ENCODE measurements at regions not wholly inside any gene's neighbourhood (a gene's known extent, or its start where the extent isn't known, plus 50 kb on each side); places are given as distances from the start of the nearest gene placed in this dataset.

GRCh38 chr17:12421077-12421476 is 244.6 kb upstream of the MYOCD start:
- H3K36me3 ChIP-seq, result no peaks in the 10 kb centered on the region
- no peak for DNase-seq
- no peak overlapping the region for H3K4me3 ChIP-seq (ENCODE audit: low read depth, low read length)

GRCh38 chr17:12421646-12422306 is 243.9 kb upstream of the MYOCD start:
- no peaks in the 10 kb centered on the region for H3K4me1 ChIP-seq
- H3K36me3 ChIP-seq, result no peaks in the 10 kb centered on the region
- DNase-seq, result no peak
- no peaks in the 10 kb centered on the region for H3K9me3 ChIP-seq
- no peak for TF ChIP-seq CTCF (IDR thresholded peaks at IDR 0.05; ENCODE audit: low read depth, low read length)
- no peaks in the 10 kb centered on the region for H3K27me3 ChIP-seq
- no peak overlapping the region for H3K4me3 ChIP-seq (ENCODE audit: low read depth, low read length)

More at GRCh38 chr17:12421077-12421476, 244.6 kb upstream of the MYOCD start:
- H3K9me3 ChIP-seq, result no peaks in the 10 kb centered on the region
- no peaks in the 10 kb centered on the region for H3K4me1 ChIP-seq
- no peaks in the 10 kb centered on the region for H3K27me3 ChIP-seq
- TF ChIP-seq CTCF (IDR thresholded peaks at IDR 0.05; ENCODE audit: low read depth, low read length), result no peak

GRCh38 chr17:12422651-12423050 is 243.0 kb upstream of the MYOCD start:
- no peak for DNase-seq
- Histone ChIP-seq H3K4me1 (no peaks in the 10 kb centered on the region), H3K9me3 (no peaks in the 10 kb centered on the region), H3K27me3 (no peaks in the 10 kb centered on the region), H3K4me3 (ENCODE audit: low read depth, low read length) (no peak overlapping the region), H3K36me3 (no peaks in the 10 kb centered on the region)
- TF ChIP-seq CTCF (IDR thresholded peaks at IDR 0.05; ENCODE audit: low read depth, low read length), result no peak

GRCh38 chr17:12423337-12423736 is 242.4 kb upstream of the MYOCD start:
- H3K27me3 ChIP-seq, result no peaks in the 10 kb centered on the region
- no peaks in the 10 kb centered on the region for H3K9me3 ChIP-seq
- H3K4me3 ChIP-seq (ENCODE audit: low read depth, low read length), result no peak overlapping the region
- DNase-seq, result no peak
- no peaks in the 10 kb centered on the region for H3K4me1 ChIP-seq
- no peak for TF ChIP-seq CTCF (IDR thresholded peaks at IDR 0.05; ENCODE audit: low read depth, low read length)
- H3K36me3 ChIP-seq, result no peaks in the 10 kb centered on the region

- no peak for DNase-seq
- no peak for TF ChIP-seq CTCF (IDR thresholded peaks at IDR 0.05; ENCODE audit: low read depth, low read length)
- H3K4me1 ChIP-seq, result no peaks in the 10 kb centered on the region
- H3K4me3 ChIP-seq (ENCODE audit: low read depth, low read length), result no peak overlapping the region
- H3K27me3 ChIP-seq, result no peaks in the 10 kb centered on the region
- no peaks in the 10 kb centered on the region for H3K36me3 ChIP-seq
- no peaks in the 10 kb centered on the region for H3K9me3 ChIP-seq
These were observed 236.6 kb upstream of the MYOCD start for GRCh38 chr17:12429116-12429515.

GRCh38 chr17:12431188-12431587 is 234.5 kb upstream of the MYOCD start:
- Histone ChIP-seq H3K27me3 (no peaks in the 10 kb centered on the region), H3K36me3 (no peaks in the 10 kb centered on the region), H3K4me3 (ENCODE audit: low read depth, low read length) (no peak overlapping the region), H3K4me1 (no peaks in the 10 kb centered on the region), H3K9me3 (no peaks in the 10 kb centered on the region)
- TF ChIP-seq CTCF (IDR thresholded peaks at IDR 0.05; ENCODE audit: low read depth, low read length), result no peak
- DNase-seq, result no peak
